Lower lobe of right lung (tissue), 2 donors: ENCODE measurements at regions not wholly inside any gene's neighbourhood (a gene's known extent, or its start where the extent isn't known, plus 50 kb on each side); places are given as distances from the start of the nearest gene placed in this dataset.
"Not testable (repeated sequence)": the region's sequence is repeated elsewhere in the genome, so short reads cannot be mapped to it uniquely, and the experiment has no call there.

ENCODE experiments used
- ATAC-seq, 2 donors: fragments of 200-7000 bp; cut with Tn5 transposase; one replicate each; pipeline ENCODE4 v1.9.1; 2020 to 2022; ENCODE audit warnings: mild to moderate bottlenecking in 2 of 2, moderate library complexity in 2 of 2
- DNase-seq: peaks from one replicate; pipeline ENCODE4 v3.0.0-alpha.2; 2020
- H3K27ac ChIP-seq: fragments of 200-600 bp; one replicate; pipeline ENCODE4 v1.8.0; 2022
- H3K27me3 ChIP-seq: fragments of 200-600 bp; one replicate; pipeline ENCODE4 v1.8.0; 2022; ENCODE audit warnings: low read depth
- H3K36me3 ChIP-seq: fragments of 200-600 bp; one replicate; pipeline ENCODE4 v1.8.0; 2022; ENCODE audit warnings: mild to moderate bottlenecking
- H3K4me1 ChIP-seq: fragments of 200-600 bp; one replicate; pipeline ENCODE4 v1.8.0; 2022
- H3K4me3 ChIP-seq: fragments of 200-600 bp; one replicate; pipeline ENCODE4 v1.8.0; 2022; ENCODE audit warnings: mild to moderate bottlenecking
- H3K9me3 ChIP-seq: fragments of 200-600 bp; one replicate; pipeline ENCODE4 v1.8.0; 2022
- intact Hi-C: fragments of 100-400 bp; cut with DNase I; formaldehyde crosslinking; loops from one replicate; pipeline ENCODE4 v1.11.0; 2022
- TF ChIP-seq, protein P1 (sequence below): fragments of 200-600 bp; IDR thresholded peaks from one replicate; pipeline ENCODE4 v1.8.0; 2022; ENCODE audit warnings: antibody characterized with exemption, mild to moderate bottlenecking
- donor health status: DM: no; HTN: yes; CAD: no; lungs with severe emphysema.

- H3K27me3 ChIP-seq: peaks cover 9% of the 10 kb centered on the region
- H3K9me3 ChIP-seq: no peaks in the 10 kb centered on the region
- TF ChIP-seq, protein P1, sequence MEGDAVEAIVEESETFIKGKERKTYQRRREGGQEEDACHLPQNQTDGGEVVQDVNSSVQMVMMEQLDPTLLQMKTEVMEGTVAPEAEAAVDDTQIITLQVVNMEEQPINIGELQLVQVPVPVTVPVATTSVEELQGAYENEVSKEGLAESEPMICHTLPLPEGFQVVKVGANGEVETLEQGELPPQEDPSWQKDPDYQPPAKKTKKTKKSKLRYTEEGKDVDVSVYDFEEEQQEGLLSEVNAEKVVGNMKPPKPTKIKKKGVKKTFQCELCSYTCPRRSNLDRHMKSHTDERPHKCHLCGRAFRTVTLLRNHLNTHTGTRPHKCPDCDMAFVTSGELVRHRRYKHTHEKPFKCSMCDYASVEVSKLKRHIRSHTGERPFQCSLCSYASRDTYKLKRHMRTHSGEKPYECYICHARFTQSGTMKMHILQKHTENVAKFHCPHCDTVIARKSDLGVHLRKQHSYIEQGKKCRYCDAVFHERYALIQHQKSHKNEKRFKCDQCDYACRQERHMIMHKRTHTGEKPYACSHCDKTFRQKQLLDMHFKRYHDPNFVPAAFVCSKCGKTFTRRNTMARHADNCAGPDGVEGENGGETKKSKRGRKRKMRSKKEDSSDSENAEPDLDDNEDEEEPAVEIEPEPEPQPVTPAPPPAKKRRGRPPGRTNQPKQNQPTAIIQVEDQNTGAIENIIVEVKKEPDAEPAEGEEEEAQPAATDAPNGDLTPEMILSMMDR: no peak
- no peak overlapping the region for H3K4me3 ChIP-seq
- no peak for DNase-seq
- H3K4me1 ChIP-seq: peaks cover 14% of the 10 kb centered on the region
- intact Hi-C loops: no loop called here
- ATAC-seq: no peak
- H3K27ac ChIP-seq: no peak overlapping the region
- no peaks in the 10 kb centered on the region for H3K36me3 ChIP-seq
These were observed 198.4 kb downstream of the MATN1 start for GRCh38 chr1:30524840-30525617.

GRCh38 chr1:30524025-30524555 lies 199.3 kb downstream of the MATN1 start:
- H3K36me3 ChIP-seq, ATAC-seq, H3K27me3 ChIP-seq, H3K4me3 ChIP-seq, H3K9me3 ChIP-seq, intact Hi-C loops, DNase-seq, H3K27ac ChIP-seq: not testable (repeated sequence)
- peaks cover 14% of the 10 kb centered on the region for H3K4me1 ChIP-seq

GRCh38 chr1:30523055-30524020 lies 200.0 kb downstream of the MATN1 start:
- H3K27me3 ChIP-seq: peaks cover 9% of the 10 kb centered on the region
- H3K4me1 ChIP-seq: peaks cover 14% of the 10 kb centered on the region
- no peaks in the 10 kb centered on the region for H3K36me3 ChIP-seq
- DNase-seq: no peak
- TF ChIP-seq, protein P1: no peak
- ATAC-seq: no peak
- no peak overlapping the region for H3K4me3 ChIP-seq
- intact Hi-C loops: no loop called here
- H3K9me3 ChIP-seq: no peaks in the 10 kb centered on the region
- no peak overlapping the region for H3K27ac ChIP-seq

DNA sequence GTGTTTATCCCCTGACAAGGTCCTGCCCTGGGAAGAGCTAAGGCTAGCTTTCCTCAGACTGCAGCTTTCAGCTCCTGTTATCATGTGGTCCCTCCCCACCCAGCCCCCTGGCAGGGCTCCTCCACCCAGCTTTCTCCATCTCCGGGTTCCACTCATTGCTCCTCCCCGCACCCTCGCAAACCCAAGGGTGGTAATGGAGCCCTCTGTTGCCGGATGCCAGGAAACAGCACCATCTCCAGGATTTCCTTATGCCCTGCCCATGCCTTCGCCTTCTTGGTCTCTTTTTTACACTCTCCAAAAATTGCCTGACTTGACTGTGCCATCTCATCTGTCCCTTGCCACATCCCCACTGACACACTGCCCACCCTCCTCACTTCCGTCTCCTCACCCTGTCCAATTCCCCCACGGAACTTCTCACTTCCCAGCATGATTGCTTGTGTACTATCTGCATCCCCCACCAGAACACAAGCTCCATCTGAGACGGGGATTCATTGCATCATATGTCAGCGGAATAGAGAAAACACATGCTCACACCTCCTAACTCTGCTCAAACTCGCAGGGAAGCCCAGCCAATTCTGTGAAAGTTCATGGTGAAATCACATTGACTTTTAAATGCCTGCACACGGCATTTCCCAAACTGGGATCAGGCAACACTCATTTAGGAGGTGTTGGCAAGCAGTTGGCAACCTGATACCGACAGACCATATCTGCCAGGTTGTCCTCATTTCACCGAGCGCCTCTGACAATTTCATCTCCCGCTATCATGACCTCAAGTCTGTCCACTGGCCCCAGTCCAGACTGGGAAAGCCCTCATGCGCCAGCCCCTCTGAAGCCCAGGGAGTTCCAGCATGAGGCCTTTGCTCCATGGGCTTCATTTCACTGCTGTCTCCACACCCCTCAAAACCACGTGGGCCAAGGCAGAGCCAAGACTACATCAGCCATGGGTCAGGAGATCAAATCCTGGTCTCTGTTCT lies 201.1 kb downstream of the MATN1 start:
- Histone ChIP-seq H3K27me3 (peaks cover 9% of the 10 kb centered on the region), H3K27ac (no peak overlapping the region), H3K36me3 (no peaks in the 10 kb centered on the region), H3K9me3 (no peaks in the 10 kb centered on the region), H3K4me1 (peaks cover 14% of the 10 kb centered on the region), H3K4me3 (no peak overlapping the region)
- DNase-seq (peak; percentile 55), ATAC-seq (peak; percentile 60 to 68)
- intact Hi-C loops: no loop called here
- TF ChIP-seq, protein P1: no peak

- H3K27ac ChIP-seq: no peak overlapping the region
- H3K4me3 ChIP-seq: no peak overlapping the region
- intact Hi-C loops: no loop called here
- H3K4me1 ChIP-seq: peaks cover 14% of the 10 kb centered on the region
- ATAC-seq: no peak
- DNase-seq: no peak
- H3K9me3 ChIP-seq: no peaks in the 10 kb centered on the region
- H3K27me3 ChIP-seq: peaks cover 3% of the 10 kb centered on the region
- no peaks in the 10 kb centered on the region for H3K36me3 ChIP-seq
- TF ChIP-seq, protein P1: no peak
These were observed 202.0 kb downstream of the MATN1 start for GRCh38 chr1:30521261-30521865.
